HCT116 (cell line): ENCODE measurements at regions not wholly inside any gene's neighbourhood (a gene's known extent, or its start where the extent isn't known, plus 50 kb on each side); places are given as distances from the start of the nearest gene placed in this dataset.

Experiments
- ATAC-seq: fragments of 200-7000 bp; cut with Tn5 transposase; 2 replicates; pipeline ENCODE4 v1.9.1; 2020; ENCODE audit warnings: mild to moderate bottlenecking, moderate library complexity
- BruUV-seq: library from RNA; stranded (reverse); fragments of 400-500 nt; replicated peaks from 2 replicates; lab custom pipeline; 2021; lab: Mats Ljungman, UMichigan
- CTCF ChIA-PET: fragments of 300-600 bp; sonication (Branson Sonifier 250); formaldehyde crosslinking; loops from one replicate; lab custom pipeline; 2021; ENCODE audit warnings: antibody characterized with exemption; lab: Charles Lee
- POLR2A ChIA-PET: fragments of 300-600, 350-600 bp; sonication (Branson Sonifier 250); formaldehyde crosslinking; loops from one replicate; lab custom pipeline; 2021; ENCODE audit warnings: antibody characterized with exemption; lab: Charles Lee
- RAD21 ChIA-PET, 2 experiments: fragments of 300-600 bp; sonication (Branson Sonifier 250); formaldehyde crosslinking; loops; one replicate each; lab custom pipeline; 2023; ENCODE audit warnings: low total read pairs in 2 of 2; ENCODE audit not compliant: uncharacterized antibody in 2 of 2, unreplicated experiment in 2 of 2, low non-redundant PET in 1 of 2; lab: Charles Lee
- DNase-seq: peaks from one replicate; pipeline ENCODE4 v3.0.0-alpha.2; 2010; ENCODE audit warnings: low read depth, low spot score
- H2AFZ ChIP-seq: fragments of 200-600 bp; shearing (Covaris generic), sonication (generic); 2 replicates; pipeline ENCODE4 v1.6.1; 2017; ENCODE audit warnings: low read depth, mixed run types, mixed read lengths, antibody characterized with exemption, low read length; ENCODE audit not compliant: poor library complexity, severe bottlenecking
- H3K27ac ChIP-seq: 2 replicates; pipeline ENCODE4 v1.5.1; 2012; ENCODE audit warnings: low read depth, low read length
- H3K27me3 ChIP-seq: fragments of 200-600 bp; sonication (generic); 2 replicates; pipeline ENCODE4 v1.6.1; 2016; ENCODE audit warnings: mixed run types, low read length, mixed read lengths; ENCODE audit not compliant: insufficient read depth
- H3K36me3 ChIP-seq, 2 experiments: fragments of 200-500 bp in 1 of 2; fragments of 200-600 bp in 1 of 2; sonication (Bioruptor generic) in 1 of 2; sonication (generic) in 1 of 2; 2 replicates each; pipeline versions ENCODE4 v1.5.1 to v1.6.1; 2014 to 2016; ENCODE audit warnings: low read length in 2 of 2, inconsistent platforms in 1 of 2, mixed read lengths in 1 of 2, mixed run types in 1 of 2; ENCODE audit not compliant: insufficient read depth in 2 of 2, control insufficient read depth in 1 of 2
- H3K4me1 ChIP-seq, 2 experiments: fragments of 200-600 bp in 1 of 2; sonication (generic) in 1 of 2; 2 replicates each; pipeline versions ENCODE4 v1.5.1 to v1.6.1; 2012 to 2017; ENCODE audit warnings: low read length in 2 of 2, inconsistent platforms in 1 of 2, mild to moderate bottlenecking in 1 of 2, mixed read lengths in 1 of 2, mixed run types in 1 of 2, moderate library complexity in 1 of 2; ENCODE audit not compliant: insufficient read depth in 2 of 2, control insufficient read depth in 1 of 2
- H3K4me2 ChIP-seq: fragments of 200-600 bp; sonication (generic); 2 replicates; pipeline ENCODE4 v1.6.1; 2017; ENCODE audit warnings: mixed run types, low read length, mixed read lengths
- H3K4me3 ChIP-seq, 2 experiments: fragments of 200-600 bp in 1 of 2; sonication (generic) in 1 of 2; replicated peaks in 1 of 2; 2 replicates each; pipeline ENCODE4 v1.5.1; 2011 to 2016; ENCODE audit warnings: low read length in 2 of 2, control low read depth in 1 of 2, low read depth in 1 of 2, mild to moderate bottlenecking in 1 of 2, mixed read lengths in 1 of 2, mixed run types in 1 of 2
- H3K79me2 ChIP-seq: fragments of 200-600 bp; sonication (generic); 2 replicates; pipeline ENCODE4 v1.6.1; 2017; ENCODE audit warnings: mild to moderate bottlenecking, mixed run types, low read length, moderate library complexity, mixed read lengths; ENCODE audit not compliant: insufficient read depth
- H3K9ac ChIP-seq: fragments of 200-600 bp; sonication (generic); 2 replicates; pipeline ENCODE4 v1.6.1; 2016; ENCODE audit warnings: low read length, mixed read lengths
- H3K9me2 ChIP-seq: fragments of 200-600 bp; sonication (generic), shearing (Covaris generic); 2 replicates; pipeline ENCODE4 v1.6.1; 2017; ENCODE audit warnings: mixed run types, mild to moderate bottlenecking, moderate library complexity; ENCODE audit not compliant: insufficient read depth
- H3K9me3 ChIP-seq, 2 experiments: fragments of 200-500 bp in 1 of 2; fragments of 200-600 bp in 1 of 2; sonication (Bioruptor generic) in 1 of 2; sonication (generic) in 1 of 2; 2 replicates each; pipeline ENCODE4 v1.6.1; 2014 to 2017; ENCODE audit warnings: low read length in 2 of 2, mixed read lengths in 2 of 2, inconsistent platforms in 1 of 2, low read depth in 1 of 2, mild to moderate bottlenecking in 1 of 2, mixed run types in 1 of 2, moderate library complexity in 1 of 2; ENCODE audit not compliant: control insufficient read depth in 1 of 2, insufficient read depth in 1 of 2
- H4K20me1 ChIP-seq: fragments of 200-600 bp; sonication (generic), shearing (Covaris generic); 2 replicates; pipeline ENCODE4 v1.6.1; 2017; ENCODE audit warnings: mixed run types, mild to moderate bottlenecking, moderate library complexity; ENCODE audit not compliant: insufficient read depth
- CBX3 ChIP-seq: IDR thresholded peaks from 2 replicates; pipeline ENCODE4 v1.6.1; 2012; ENCODE audit warnings: low read depth
- CEBPB ChIP-seq: IDR thresholded peaks from 2 replicates; pipeline ENCODE4 v1.6.1; 2012; ENCODE audit warnings: low read depth
- CTCF ChIP-seq, 3 experiments: fragments of 200-600 bp in 1 of 3; sonication (generic) in 1 of 3; IDR thresholded peaks in 2 of 3; conservative IDR thresholded peaks in 1 of 3; 2 replicates each; pipeline ENCODE4 v1.5.1; 2012 to 2017; ENCODE audit warnings: low read depth in 2 of 3, low read length in 2 of 3, antibody characterized with exemption in 1 of 3, borderline replicate concordance in 1 of 3, control low read depth in 1 of 3, mild to moderate bottlenecking in 1 of 3, mixed read lengths in 1 of 3, mixed run types in 1 of 3, moderate library complexity in 1 of 3; ENCODE audit not compliant: insufficient read depth in 1 of 3
- ELF1 ChIP-seq: IDR thresholded peaks from 2 replicates; pipeline ENCODE4 v1.6.1; 2012; ENCODE audit warnings: low read depth, borderline replicate concordance
- EZH2 ChIP-seq: fragments of 200-600 bp; sonication (generic); IDR thresholded peaks from 2 replicates; pipeline ENCODE4 v1.6.1; 2017; ENCODE audit warnings: antibody characterized with exemption, mixed run types
- FOSL1 ChIP-seq: IDR thresholded peaks from 2 replicates; pipeline ENCODE4 v1.6.1; 2012; ENCODE audit warnings: low read depth
- JUND ChIP-seq: IDR thresholded peaks from 2 replicates; pipeline ENCODE4 v1.6.1; 2012
- MAX ChIP-seq: IDR thresholded peaks from 2 replicates; pipeline ENCODE4 v1.6.1; 2012
- POLR2AphosphoS5 ChIP-seq: IDR thresholded peaks from 2 replicates; pipeline ENCODE4 v1.6.1; 2011; ENCODE audit warnings: mild to moderate bottlenecking, low read depth, low read length, moderate library complexity
- RAD21 ChIP-seq: IDR thresholded peaks from 2 replicates; pipeline ENCODE4 v1.6.1; 2012; ENCODE audit warnings: low read depth, mild to moderate bottlenecking
- REST ChIP-seq: IDR thresholded peaks from 2 replicates; pipeline ENCODE4 v1.6.1; 2012; ENCODE audit warnings: low read depth
- SIN3A ChIP-seq: IDR thresholded peaks from 2 replicates; pipeline ENCODE4 v1.6.1; 2012; ENCODE audit warnings: low read depth
- SRF ChIP-seq: IDR thresholded peaks from 2 replicates; pipeline ENCODE4 v1.6.1; 2012; ENCODE audit warnings: low read depth
- YY1 ChIP-seq: IDR thresholded peaks from 2 replicates; pipeline ENCODE4 v1.6.1; 2011; ENCODE audit warnings: low read length, low read depth, moderate library complexity, mild to moderate bottlenecking; ENCODE audit not compliant: insufficient replicate concordance; ENCODE audit errors: extremely low read depth
- ZFX ChIP-seq: fragments of 450-650 bp; IDR thresholded peaks from 2 replicates; pipeline ENCODE4 v1.6.1; 2017
- intact Hi-C: fragments of 100-400 bp; cut with micrococcal nuclease; formaldehyde crosslinking; loops from 2 replicates; pipeline ENCODE4 v1.10.0; 2022

- no peak overlapping the region for H2AFZ ChIP-seq
Measured at GRCh38 chr11:97247601-97248000, 857.8 kb downstream of the JRKL start.

GRCh38 chr11:97254790-97255189 is 865.0 kb downstream of the JRKL start:
- ChIA-PET CTCF (no interaction called here), POLR2A (no interaction called here), RAD21 (no interaction called here)
- H3K27me3 ChIP-seq, result no peaks in the 10 kb centered on the region
- H3K9me3 ChIP-seq, result peaks cover 4 to 17% of the 10 kb centered on the region in 2 experiments; a peak in 3 of 4 replicates
- H3K79me2 ChIP-seq, result no peaks in the 10 kb centered on the region
- no peak for ATAC-seq
- H3K9me2 ChIP-seq, result no peaks in the 10 kb centered on the region
- H3K4me1 ChIP-seq, result no peaks in the 10 kb centered on the region
- DNase-seq, result no peak
- no TSS peak for BruUV-seq
- TF ChIP-seq RAD21 (no peak), ELF1 (no peak), YY1 (no peak), CEBPB (no peak), POLR2AphosphoS5 (no peak), CTCF (IDR thresholded peaks at IDR 0.05 in 2 of 3, conservative IDR thresholded peaks at IDR 0.05 in 1 of 3; ENCODE audit: borderline replicate concordance in 1 of 3, insufficient read depth in 1 of 3, low read depth in 2 of 3, low read length in 2 of 3) (no peak), SIN3A (no peak), JUND (no peak), FOSL1 (no peak), MAX (no peak), SRF (no peak), ZFX (no peak), EZH2 (no peak), CBX3 (no peak), REST (no peak)
- H2AFZ ChIP-seq, result no peak overlapping the region
- no peaks in the 10 kb centered on the region for H4K20me1 ChIP-seq
- H3K27ac ChIP-seq, result no peak overlapping the region
- H3K4me3 ChIP-seq, result no peak overlapping the region
- H3K4me2 ChIP-seq, result no peak overlapping the region
- intact Hi-C loops, result no loop called here
- H3K36me3 ChIP-seq, result no peaks in the 10 kb centered on the region
- no peak overlapping the region for H3K9ac ChIP-seq

More at GRCh38 chr11:97247601-97248000, 857.8 kb downstream of the JRKL start:
- Histone ChIP-seq H3K79me2 (no peaks in the 10 kb centered on the region), H3K9me2 (no peaks in the 10 kb centered on the region), H4K20me1 (no peaks in the 10 kb centered on the region), H3K4me1 (no peaks in the 10 kb centered on the region), H3K9ac (no peak overlapping the region), H3K36me3 (no peaks in the 10 kb centered on the region), H3K9me3 (peaks cover 8 to 15% of the 10 kb centered on the region in 2 experiments; a peak in 2 of 4 replicates), H3K27ac (no peak overlapping the region), H3K4me2 (no peak overlapping the region), H3K27me3 (no peaks in the 10 kb centered on the region), H3K4me3 (no peak overlapping the region)
- CTCF ChIA-PET, result no interaction called here
- no peak for TF ChIP-seq JUND
- ATAC-seq (no peak), DNase-seq (no peak)
- RAD21 ChIA-PET, result no interaction called here
- intact Hi-C loops, result no loop called here
- POLR2A ChIA-PET, result no interaction called here
- no TSS peak for BruUV-seq
